WTC11 (cell line): ENCODE measurements at regions not wholly inside any gene's neighbourhood (a gene's known extent, or its start where the extent isn't known, plus 50 kb on each side); places are given as distances from the start of the nearest gene placed in this dataset.

Experiments
- ATAC-seq: fragments of 200-7000 bp; cut with Tn5 transposase; 2 replicates; pipeline ENCODE4 v1.10.0; 2021; ENCODE audit warnings: mild to moderate bottlenecking, moderate library complexity
- CTCF ChIA-PET: fragments of 300-600 bp; sonication (Branson Sonifier 250); formaldehyde crosslinking; loops from one replicate; lab custom pipeline; 2021; ENCODE audit warnings: antibody characterized with exemption; lab: Charles Lee
- POLR2A ChIA-PET: fragments of 350-600 bp; sonication (Branson Sonifier 250); formaldehyde crosslinking; loops from one replicate; lab custom pipeline; 2021; ENCODE audit warnings: antibody characterized with exemption; lab: Charles Lee
- DNase-seq: peaks from one replicate; pipeline ENCODE4 v3.0.0; 2021; ENCODE audit warnings: low spot score
- H3K27ac Mint-ChIP-seq: 2 replicates; pipeline ENCODE4 v1.8.0; 2021; ENCODE audit warnings: mixed read lengths
- H3K27me3 Mint-ChIP-seq: 2 replicates; pipeline ENCODE4 v1.8.0; 2021; ENCODE audit warnings: low read depth, mild to moderate bottlenecking, moderate library complexity, mixed read lengths
- H3K36me3 Mint-ChIP-seq: 2 replicates; pipeline ENCODE4 v1.8.0; 2021; ENCODE audit warnings: mixed read lengths
- H3K4me1 Mint-ChIP-seq: 2 replicates; pipeline ENCODE4 v1.8.0; 2022; ENCODE audit warnings: mixed read lengths
- H3K4me3 Mint-ChIP-seq: 2 replicates; pipeline ENCODE4 v1.8.0; 2021; ENCODE audit warnings: mild to moderate bottlenecking, moderate library complexity, mixed read lengths
- H3K9me3 Mint-ChIP-seq: 2 replicates; pipeline ENCODE4 v1.8.0; 2021; ENCODE audit warnings: mixed read lengths
- ATF1 ChIP-seq: sonication (generic); formaldehyde crosslinking; IDR thresholded peaks from 2 replicates; pipeline ENCODE4 v1.8.1; 2023; ENCODE audit warnings: mild to moderate bottlenecking, moderate library complexity, missing genetic modification reagents
- ATF2 ChIP-seq: sonication (generic); formaldehyde crosslinking; IDR thresholded peaks from 2 replicates; pipeline ENCODE4 v1.8.1; 2022; ENCODE audit warnings: low read depth, missing genetic modification reagents, borderline replicate concordance
- CBFB ChIP-seq: sonication (generic); formaldehyde crosslinking; IDR thresholded peaks from 2 replicates; pipeline ENCODE4 v1.8.1; 2022; ENCODE audit warnings: mild to moderate bottlenecking, low read depth, missing genetic modification reagents
- E2F5 ChIP-seq: sonication (generic); formaldehyde crosslinking; IDR thresholded peaks from 2 replicates; pipeline ENCODE4 v1.8.1; 2022; ENCODE audit warnings: mild to moderate bottlenecking, moderate library complexity, missing genetic modification reagents
- ELF4 ChIP-seq: sonication (generic); formaldehyde crosslinking; IDR thresholded peaks from 2 replicates; pipeline ENCODE4 v1.8.1; 2022; ENCODE audit warnings: low read depth, mild to moderate bottlenecking, moderate library complexity, missing genetic modification reagents
- ESRRA ChIP-seq: sonication (generic); formaldehyde crosslinking; IDR thresholded peaks from 2 replicates; pipeline ENCODE4 v1.8.1; 2022; ENCODE audit warnings: mild to moderate bottlenecking, missing genetic modification reagents, borderline replicate concordance
- IRF1 ChIP-seq: sonication (generic); formaldehyde crosslinking; IDR thresholded peaks from 2 replicates; pipeline ENCODE4 v1.8.0; 2023; ENCODE audit warnings: missing genetic modification reagents
- MAX ChIP-seq: sonication (generic); formaldehyde crosslinking; IDR thresholded peaks from 2 replicates; pipeline ENCODE4 v1.8.0; 2022; ENCODE audit warnings: mild to moderate bottlenecking, missing genetic modification reagents
- MYBL2 ChIP-seq: sonication (generic); formaldehyde crosslinking; IDR thresholded peaks from 2 replicates; pipeline ENCODE4 v1.8.1; 2023; ENCODE audit warnings: mild to moderate bottlenecking, moderate library complexity, missing genetic modification reagents
- NFATC4 ChIP-seq: fragments of 250-450 bp; sonication (Bioruptor Pico); IDR thresholded peaks from 2 replicates; pipeline ENCODE4 v1.9.0; 2021; ENCODE audit warnings: mild to moderate bottlenecking
- NFE2L1 ChIP-seq: sonication (generic); formaldehyde crosslinking; IDR thresholded peaks from 2 replicates; pipeline ENCODE4 v1.8.1; 2023; ENCODE audit warnings: missing genetic modification reagents
- SMAD3 ChIP-seq: sonication (generic); formaldehyde crosslinking; IDR thresholded peaks from 2 replicates; pipeline ENCODE4 v1.8.0; 2022; ENCODE audit warnings: missing genetic modification reagents, mild to moderate bottlenecking, borderline replicate concordance
- SOX15 ChIP-seq: fragments of 250-450 bp; sonication (Bioruptor Pico); IDR thresholded peaks from 2 replicates; pipeline ENCODE4 v1.9.0; 2021; ENCODE audit warnings: mild to moderate bottlenecking
- ZNF232 ChIP-seq: sonication (generic); formaldehyde crosslinking; IDR thresholded peaks from 2 replicates; pipeline ENCODE4 v1.8.0; 2022; ENCODE audit warnings: mild to moderate bottlenecking, missing genetic modification reagents
- ZNF281 ChIP-seq: sonication (generic); formaldehyde crosslinking; IDR thresholded peaks from 2 replicates; pipeline ENCODE4 v1.8.0; 2023; ENCODE audit warnings: mild to moderate bottlenecking, missing genetic modification reagents
- ZNF532 ChIP-seq: fragments of 250-450 bp; sonication (Bioruptor Pico); IDR thresholded peaks from 2 replicates; pipeline ENCODE4 v1.9.0; 2021; ENCODE audit warnings: mild to moderate bottlenecking, borderline replicate concordance
- ZNF671 ChIP-seq: fragments of 250-450 bp; sonication (Bioruptor Pico); IDR thresholded peaks from 2 replicates; pipeline ENCODE4 v1.8.0; 2021; ENCODE audit warnings: mild to moderate bottlenecking

GRCh38 chr9:89929673-89930480 lies 325.1 kb downstream of the GADD45G start:
- Mint-ChIP-seq H3K27me3 (peaks cover 2% of the 10 kb centered on the region; the same call in 1 of the 2 replicates), H3K4me3 (no peak overlapping the region)
- CTCF ChIA-PET, result interaction anchor here (2.5 kb wide), 1 partner anchor 327 kb away, joined by 13 read pairs; no protein-coding TSS in a partner anchor

More at GRCh38 chr9:89929673-89930480, 325.1 kb downstream of the GADD45G start:
- peaks cover 7% of the 10 kb centered on the region for H3K9me3 Mint-ChIP-seq
- no peak overlapping the region for H3K27ac Mint-ChIP-seq
- ATAC-seq (no peak), DNase-seq (no peak)
- H3K4me1 Mint-ChIP-seq, result peaks cover 6% of the 10 kb centered on the region
- TF ChIP-seq ELF4 (CRISPR knock-in tag) (no peak), NFE2L1 (CRISPR knock-in tag) (no peak), MAX (no peak), ESRRA (no peak), SMAD3 (CRISPR knock-in tag) (no peak), ZNF232 (CRISPR knock-in tag) (no peak), IRF1 (no peak), NFATC4 (no peak), ZNF281 (CRISPR knock-in tag) (no peak), E2F5 (CRISPR knock-in tag) (no peak), ATF1 (CRISPR knock-in tag) (no peak), ZNF671 (CRISPR knock-in tag) (no peak), MYBL2 (CRISPR knock-in tag) (no peak), CBFB (no peak), SOX15 (no peak), ZNF532 (CRISPR knock-in tag) (no peak), ATF2 (CRISPR knock-in tag) (no peak)
- no peaks in the 10 kb centered on the region for H3K36me3 Mint-ChIP-seq
- POLR2A ChIA-PET, result no interaction called here
